Naive thymus-derived CD4-positive, alpha-beta T cell (primary cell): ENCODE measurements at regions not wholly inside any gene's neighbourhood (a gene's known extent, or its start where the extent isn't known, plus 50 kb on each side); places are given as distances from the start of the nearest gene placed in this dataset.

ENCODE experiments used
- ATAC-seq: fragments of 150-1000 bp; cut with Tn5 transposase; 2 replicates; pipeline ENCODE4 v1.10.0; 2021; ENCODE audit warnings: mild to moderate bottlenecking, moderate library complexity
- CTCF ChIA-PET: fragments of 350-600 bp; sonication (Branson Sonifier 250); formaldehyde crosslinking; loops from one replicate; lab custom pipeline; 2021; ENCODE audit warnings: antibody characterized with exemption; lab: Charles Lee
- POLR2A ChIA-PET: fragments of 350-600 bp; sonication (Branson Sonifier 250); formaldehyde crosslinking; loops from one replicate; lab custom pipeline; 2021; ENCODE audit warnings: antibody characterized with exemption, inconsistent platforms; lab: Charles Lee
- DNase-seq, 9 donors: peaks; one replicate each; pipeline versions ENCODE4 v3.0.0 to v3.0.0-alpha.2; 2020 to 2022; ENCODE audit warnings: mixed read lengths in 1 of 9
- H3K27ac ChIP-seq: one replicate; pipeline ENCODE4 v1.7.0; 2013; ENCODE audit warnings: mild to moderate bottlenecking, low read depth, low read length, moderate library complexity
- H3K27me3 ChIP-seq, 2 donors: one replicate each; pipeline ENCODE4 v1.7.0; 2013; ENCODE audit warnings: low read length in 2 of 2, mild to moderate bottlenecking in 2 of 2, moderate library complexity in 2 of 2; ENCODE audit not compliant: control insufficient read depth in 2 of 2, insufficient read depth in 2 of 2
- H3K36me3 ChIP-seq, 3 experiments: 1 replicate in 2 of 3; 2 replicates in 1 of 3; pipeline ENCODE4 v1.7.0; 2013; ENCODE audit warnings: low read length in 3 of 3, mild to moderate bottlenecking in 3 of 3, moderate library complexity in 1 of 3; ENCODE audit not compliant: insufficient read depth in 3 of 3, control insufficient read depth in 2 of 3
- H3K4me1 ChIP-seq, 2 donors: one replicate each; pipeline ENCODE4 v1.7.0; 2013; ENCODE audit warnings: low read length in 2 of 2, mild to moderate bottlenecking in 2 of 2, moderate library complexity in 1 of 2; ENCODE audit not compliant: control insufficient read depth in 2 of 2, insufficient read depth in 2 of 2
- H3K4me3 ChIP-seq: 2 replicates; pipeline ENCODE4 v1.7.0; 2013; ENCODE audit warnings: mild to moderate bottlenecking, low read length
- H3K9me3 ChIP-seq, 3 experiments: 1 replicate in 2 of 3; 2 replicates in 1 of 3; pipeline ENCODE4 v1.7.0; 2013; ENCODE audit warnings: low read length in 3 of 3; ENCODE audit not compliant: control insufficient read depth in 2 of 3
- H3K27ac Mint-ChIP-seq, 9 donors: one replicate each; pipeline ENCODE4 v1.8.0; 2020 to 2022; ENCODE audit warnings: mixed read lengths in 9 of 9, mild to moderate bottlenecking in 8 of 9, moderate library complexity in 5 of 9, inconsistent platforms in 2 of 9
- H3K27me3 Mint-ChIP-seq, 5 donors: one replicate each; pipeline ENCODE4 v1.8.0; 2021 to 2022; ENCODE audit warnings: mixed read lengths in 5 of 5, mild to moderate bottlenecking in 1 of 5
- H3K36me3 Mint-ChIP-seq, 5 donors: one replicate each; pipeline ENCODE4 v1.8.0; 2020 to 2022; ENCODE audit warnings: mixed read lengths in 5 of 5, mild to moderate bottlenecking in 3 of 5, inconsistent platforms in 1 of 5
- H3K4me1 Mint-ChIP-seq, 7 donors: one replicate each; pipeline ENCODE4 v1.8.0; 2020 to 2022; ENCODE audit warnings: mixed read lengths in 7 of 7, mild to moderate bottlenecking in 3 of 7, inconsistent platforms in 1 of 7
- H3K4me3 Mint-ChIP-seq, 10 donors: one replicate each; pipeline ENCODE4 v1.8.0; 2020 to 2022; ENCODE audit warnings: mild to moderate bottlenecking in 10 of 10, mixed read lengths in 10 of 10, moderate library complexity in 6 of 10, inconsistent platforms in 2 of 10
- H3K9me3 Mint-ChIP-seq, 11 donors: one replicate each; pipeline ENCODE4 v1.8.0; 2020 to 2022; ENCODE audit warnings: mixed read lengths in 11 of 11, mild to moderate bottlenecking in 4 of 11, inconsistent platforms in 1 of 11, moderate library complexity in 1 of 11
- intact Hi-C, 2 donors: fragments of 100-400 bp; cut with micrococcal nuclease; formaldehyde crosslinking; loops; one replicate each; pipeline ENCODE4 v1.15.1; 2023

- Mint-ChIP-seq H3K27ac (no peak overlapping the region), H3K36me3 (peaks cover 0 to 12% (median 0%) of the 10 kb centered on the region in 5 donors), H3K9me3 (no peaks in the 10 kb centered on the region), H3K4me3 (no peak overlapping the region), H3K4me1 (peaks cover 13 to 54% (median 15%) of the 10 kb centered on the region in 7 donors), H3K27me3 (peaks cover 0 to 8% (median 0%) of the 10 kb centered on the region in 5 donors)
- Histone ChIP-seq H3K4me3 (no peak overlapping the region), H3K4me1 (peaks cover 8 to 46% of the 10 kb centered on the region in 2 donors), H3K36me3 (no peaks in the 10 kb centered on the region), H3K27ac (no peak overlapping the region), H3K27me3 (no peaks in the 10 kb centered on the region), H3K9me3 (no peaks in the 10 kb centered on the region)
- intact Hi-C loops: loop anchor here in 1 of 2 donors (2.0 to 5.0 kb wide), 3 partner anchors 33 to 193 kb away; partner anchors contain the start of gene ID2
- CTCF ChIA-PET: no interaction called here
- POLR2A ChIA-PET: no interaction called here
- no peak for ATAC-seq
- no peak for DNase-seq
These were observed 192.1 kb upstream of the ID2 start for GRCh38 chr2:8489751-8490150.

- POLR2A ChIA-PET: no interaction called here
- intact Hi-C loops: no loop called here
These were observed 191.6 kb upstream of the ID2 start for GRCh38 chr2:8490166-8490721.

GRCh38 chr2:8491296-8492027, 190.4 kb upstream of the ID2 start:
- intact Hi-C loops: no loop called here
- H3K4me1 Mint-ChIP-seq: peaks cover 13 to 46% (median 15%) of the 10 kb centered on the region in 7 donors
- H3K36me3 Mint-ChIP-seq: peaks cover 0 to 8% (median 0%) of the 10 kb centered on the region in 5 donors
- DNase-seq (no peak), ATAC-seq (no peak)
- Histone ChIP-seq H3K4me1 (peaks cover 8 to 34% of the 10 kb centered on the region in 2 donors), H3K4me3 (no peak overlapping the region), H3K27ac (no peak overlapping the region), H3K27me3 (no peaks in the 10 kb centered on the region), H3K9me3 (no peaks in the 10 kb centered on the region), H3K36me3 (no peaks in the 10 kb centered on the region)
- CTCF ChIA-PET: no interaction called here
- H3K9me3 Mint-ChIP-seq: no peaks in the 10 kb centered on the region
- H3K27ac Mint-ChIP-seq: no peak overlapping the region
- POLR2A ChIA-PET: no interaction called here
- H3K27me3 Mint-ChIP-seq: peaks cover 0 to 8% (median 0%) of the 10 kb centered on the region in 5 donors
- no peak overlapping the region for H3K4me3 Mint-ChIP-seq

More at GRCh38 chr2:8490166-8490721, 191.6 kb upstream of the ID2 start:
- Histone ChIP-seq H3K27ac (no peak overlapping the region), H3K9me3 (no peaks in the 10 kb centered on the region), H3K4me3 (no peak overlapping the region), H3K4me1 (peaks cover 8 to 41% of the 10 kb centered on the region in 2 donors), H3K27me3 (no peaks in the 10 kb centered on the region), H3K36me3 (no peaks in the 10 kb centered on the region)
- DNase-seq (no peak), ATAC-seq (no peak)
- H3K4me3 Mint-ChIP-seq: no peak overlapping the region
- no peaks in the 10 kb centered on the region for H3K9me3 Mint-ChIP-seq
- no peak overlapping the region for H3K27ac Mint-ChIP-seq
- H3K27me3 Mint-ChIP-seq: peaks cover 0 to 8% (median 0%) of the 10 kb centered on the region in 5 donors
- CTCF ChIA-PET: no interaction called here
- peaks cover 13 to 54% (median 15%) of the 10 kb centered on the region in 7 donors for H3K4me1 Mint-ChIP-seq
- peaks cover 0 to 12% (median 0%) of the 10 kb centered on the region in 5 donors for H3K36me3 Mint-ChIP-seq

GRCh38 chr2:8494151-8494550, 187.7 kb upstream of the ID2 start:
- CTCF ChIA-PET: no interaction called here

GRCh38 chr2:8494589-8494988, 187.3 kb upstream of the ID2 start:
- intact Hi-C loops: no loop called here
- H3K4me3 ChIP-seq: no peak overlapping the region

More at GRCh38 chr2:8494151-8494550, 187.7 kb upstream of the ID2 start:
- H3K36me3 ChIP-seq: no peaks in the 10 kb centered on the region
- H3K4me1 Mint-ChIP-seq: peaks cover 0 to 41% (median 0%) of the 10 kb centered on the region in 7 donors
- H3K27me3 ChIP-seq: no peaks in the 10 kb centered on the region
- no peaks in the 10 kb centered on the region for H3K9me3 ChIP-seq
- no peak overlapping the region for H3K4me3 Mint-ChIP-seq
- no peak overlapping the region for H3K4me3 ChIP-seq
- H3K36me3 Mint-ChIP-seq: no peaks in the 10 kb centered on the region
- no peak overlapping the region for H3K27ac Mint-ChIP-seq
- H3K27me3 Mint-ChIP-seq: peaks cover 0 to 4% (median 0%) of the 10 kb centered on the region in 5 donors
- no peak overlapping the region for H3K27ac ChIP-seq
- H3K4me1 ChIP-seq: peaks cover 0 to 7% of the 10 kb centered on the region in 2 donors
- ATAC-seq (no peak), DNase-seq (no peak)
- POLR2A ChIA-PET: interaction anchor here (0.6 kb wide), 1 partner anchor 16 kb away, joined by 3 read pairs; no protein-coding TSS in a partner anchor
- intact Hi-C loops: no loop called here
- no peaks in the 10 kb centered on the region for H3K9me3 Mint-ChIP-seq

GRCh38 chr2:8495189-8495989, 186.5 kb upstream of the ID2 start:
- no peaks in the 10 kb centered on the region for H3K4me1 ChIP-seq
- no peak overlapping the region for H3K27ac ChIP-seq
- no peak overlapping the region for H3K4me3 Mint-ChIP-seq
- H3K4me3 ChIP-seq: no peak overlapping the region
- H3K27me3 Mint-ChIP-seq: peaks cover 0 to 4% (median 0%) of the 10 kb centered on the region in 5 donors
- ChIA-PET CTCF (no interaction called here), POLR2A (no interaction called here)
- H3K9me3 ChIP-seq: no peaks in the 10 kb centered on the region
- ATAC-seq: no peak
- peaks cover 0 to 38% (median 0%) of the 10 kb centered on the region in 7 donors for H3K4me1 Mint-ChIP-seq
- H3K27ac Mint-ChIP-seq: no peak overlapping the region
- H3K27me3 ChIP-seq: no peaks in the 10 kb centered on the region
- DNase-seq: no peak
- no peaks in the 10 kb centered on the region for H3K36me3 Mint-ChIP-seq
- no peaks in the 10 kb centered on the region for H3K9me3 Mint-ChIP-seq
- H3K36me3 ChIP-seq: no peaks in the 10 kb centered on the region
- intact Hi-C loops: no loop called here

More at GRCh38 chr2:8494589-8494988, 187.3 kb upstream of the ID2 start:
- Mint-ChIP-seq H3K4me3 (no peak overlapping the region), H3K27me3 (peaks cover 0 to 4% (median 0%) of the 10 kb centered on the region in 5 donors), H3K4me1 (peaks cover 0 to 42% (median 0%) of the 10 kb centered on the region in 7 donors), H3K27ac (no peak overlapping the region), H3K9me3 (no peaks in the 10 kb centered on the region), H3K36me3 (no peaks in the 10 kb centered on the region)
- ChIA-PET CTCF (no interaction called here), POLR2A (no interaction called here)
- no peaks in the 10 kb centered on the region for H3K36me3 ChIP-seq
- H3K9me3 ChIP-seq: no peaks in the 10 kb centered on the region
- H3K27me3 ChIP-seq: no peaks in the 10 kb centered on the region
- no peak for DNase-seq
- H3K27ac ChIP-seq: no peak overlapping the region
- H3K4me1 ChIP-seq: peaks cover 0 to 2% of the 10 kb centered on the region in 2 donors
- ATAC-seq: no peak
